OCI-LY1 (cell line): ENCODE measurements at regions not wholly inside any gene's neighbourhood (a gene's known extent, or its start where the extent isn't known, plus 50 kb on each side); places are given as distances from the start of the nearest gene placed in this dataset.

ENCODE experiments used
- H2AFZ ChIP-seq: fragments of 200-600 bp; sonication (generic), shearing (Covaris generic); 2 replicates; pipeline ENCODE4 v1.6.0; 2014; ENCODE audit warnings: antibody characterized with exemption, mild to moderate bottlenecking, low read length
- H3F3A ChIP-seq: fragments of 200-600 bp; sonication (generic), shearing (Covaris generic); 2 replicates; pipeline ENCODE4 v1.6.0; 2014; ENCODE audit warnings: mild to moderate bottlenecking, antibody characterized with exemption, low read length, moderate library complexity; ENCODE audit not compliant: insufficient read depth
- H3K27ac ChIP-seq: fragments of 200-600 bp; sonication (generic); 2 replicates; pipeline ENCODE4 v1.5.1; 2014; ENCODE audit warnings: low read length, mixed run types, mild to moderate bottlenecking, low read depth; ENCODE audit not compliant: poor library complexity, severe bottlenecking
- H3K27me3 ChIP-seq: fragments of 200-600 bp; sonication (generic); 2 replicates; pipeline ENCODE4 v1.6.0; 2014; ENCODE audit warnings: antibody characterized with exemption, mild to moderate bottlenecking, low read length, moderate library complexity; ENCODE audit not compliant: insufficient read depth
- H3K36me3 ChIP-seq: fragments of 200-600 bp; sonication (generic); 2 replicates; pipeline ENCODE4 v1.6.1; 2014; ENCODE audit warnings: mild to moderate bottlenecking, antibody characterized with exemption, low read length, moderate library complexity, mixed read lengths; ENCODE audit not compliant: insufficient read depth
- H3K4me1 ChIP-seq: fragments of 200-600 bp; sonication (generic); 2 replicates; pipeline ENCODE4 v1.5.1; 2014; ENCODE audit warnings: mild to moderate bottlenecking, low read length, moderate library complexity; ENCODE audit not compliant: insufficient read depth, severe bottlenecking
- H3K4me2 ChIP-seq: fragments of 200-600 bp; sonication (generic), shearing (Covaris generic); 2 replicates; pipeline ENCODE4 v1.6.1; 2014; ENCODE audit warnings: low read length
- H3K4me3 ChIP-seq: fragments of 200-600 bp; sonication (generic); 2 replicates; pipeline ENCODE4 v1.5.1; 2014; ENCODE audit warnings: low read length, low read depth, mild to moderate bottlenecking, mixed read lengths; ENCODE audit not compliant: poor library complexity, severe bottlenecking
- H3K79me2 ChIP-seq: fragments of 200-600 bp; shearing (Covaris generic); 2 replicates; pipeline ENCODE4 v1.6.1; 2016; ENCODE audit warnings: mixed run types, low read length, mixed read lengths; ENCODE audit not compliant: insufficient read depth
- H3K9ac ChIP-seq: fragments of 200-600 bp; sonication (generic), shearing (Covaris generic); 2 replicates; pipeline ENCODE4 v1.6.1; 2014; ENCODE audit warnings: mild to moderate bottlenecking, low read length, mixed read lengths
- H3K9me2 ChIP-seq: fragments of 200-600 bp; sonication (generic), shearing (Covaris generic); 2 replicates; pipeline ENCODE4 v1.6.1; 2014; ENCODE audit warnings: low read depth, mild to moderate bottlenecking, low read length, mixed read lengths
- H3K9me3 ChIP-seq: fragments of 200-600 bp; shearing (Covaris generic); 2 replicates; pipeline ENCODE4 v1.6.1; 2014; ENCODE audit warnings: low read length, mixed read lengths
- H4K20me1 ChIP-seq: fragments of 200-600 bp; sonication (generic), shearing (Covaris generic); 2 replicates; pipeline ENCODE4 v1.6.0; 2016; ENCODE audit warnings: mild to moderate bottlenecking, low read length; ENCODE audit not compliant: insufficient read depth
- EZH2 ChIP-seq: fragments of 200-600 bp; sonication (generic), shearing (Covaris generic); IDR thresholded peaks from 2 replicates; pipeline ENCODE4 v1.8.0; 2017; ENCODE audit warnings: borderline replicate concordance, mixed run types, mild to moderate bottlenecking, antibody characterized with exemption, low read length, moderate library complexity, mixed read lengths
- TF ChIP-seq, protein P1 (sequence below): fragments of 200-600 bp; sonication (generic), shearing (Covaris generic); IDR thresholded peaks from 2 replicates; pipeline ENCODE4 v1.5.1; 2017; ENCODE audit warnings: mild to moderate bottlenecking, antibody characterized with exemption, low read length, moderate library complexity, mixed read lengths

DNA sequence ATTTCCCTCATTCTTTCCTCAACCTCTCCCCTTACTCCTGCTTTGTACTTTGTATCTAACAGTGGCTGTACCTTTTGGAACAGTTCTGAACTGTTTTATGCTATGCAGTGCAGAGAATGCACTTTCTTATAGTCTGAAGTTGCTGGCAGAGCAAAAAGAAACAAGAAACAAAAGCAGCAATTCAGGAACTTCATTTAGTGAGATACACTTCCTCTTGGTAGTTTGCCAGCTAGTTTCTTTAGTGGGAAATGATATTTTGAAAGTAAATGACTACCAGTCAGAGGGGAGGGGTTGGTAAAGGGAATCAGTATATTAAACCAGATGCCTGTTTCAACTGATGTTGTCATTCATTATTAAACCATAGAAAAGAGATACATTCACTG lies 55.0 kb upstream of the CHD2 start:
- Histone ChIP-seq H3K4me3 (no peak overlapping the region), H3F3A (peaks cover 17% of the 10 kb centered on the region), H3K9ac (peak overlapping the region; percentile 31), H3K27me3 (no peaks in the 10 kb centered on the region), H3K4me1 (peaks cover 78% of the 10 kb centered on the region), H4K20me1 (no peaks in the 10 kb centered on the region), H3K4me2 (peak overlapping the region; percentile 45), H3K9me3 (no peaks in the 10 kb centered on the region), H2AFZ (no peak overlapping the region), H3K27ac (peak overlapping the region; percentile 94), H3K9me2 (no peaks in the 10 kb centered on the region), H3K36me3 (no peaks in the 10 kb centered on the region), H3K79me2 (no peaks in the 10 kb centered on the region)
- no peak for TF ChIP-seq EZH2
- TF ChIP-seq, protein P1, sequence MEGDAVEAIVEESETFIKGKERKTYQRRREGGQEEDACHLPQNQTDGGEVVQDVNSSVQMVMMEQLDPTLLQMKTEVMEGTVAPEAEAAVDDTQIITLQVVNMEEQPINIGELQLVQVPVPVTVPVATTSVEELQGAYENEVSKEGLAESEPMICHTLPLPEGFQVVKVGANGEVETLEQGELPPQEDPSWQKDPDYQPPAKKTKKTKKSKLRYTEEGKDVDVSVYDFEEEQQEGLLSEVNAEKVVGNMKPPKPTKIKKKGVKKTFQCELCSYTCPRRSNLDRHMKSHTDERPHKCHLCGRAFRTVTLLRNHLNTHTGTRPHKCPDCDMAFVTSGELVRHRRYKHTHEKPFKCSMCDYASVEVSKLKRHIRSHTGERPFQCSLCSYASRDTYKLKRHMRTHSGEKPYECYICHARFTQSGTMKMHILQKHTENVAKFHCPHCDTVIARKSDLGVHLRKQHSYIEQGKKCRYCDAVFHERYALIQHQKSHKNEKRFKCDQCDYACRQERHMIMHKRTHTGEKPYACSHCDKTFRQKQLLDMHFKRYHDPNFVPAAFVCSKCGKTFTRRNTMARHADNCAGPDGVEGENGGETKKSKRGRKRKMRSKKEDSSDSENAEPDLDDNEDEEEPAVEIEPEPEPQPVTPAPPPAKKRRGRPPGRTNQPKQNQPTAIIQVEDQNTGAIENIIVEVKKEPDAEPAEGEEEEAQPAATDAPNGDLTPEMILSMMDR, result no peak

DNA sequence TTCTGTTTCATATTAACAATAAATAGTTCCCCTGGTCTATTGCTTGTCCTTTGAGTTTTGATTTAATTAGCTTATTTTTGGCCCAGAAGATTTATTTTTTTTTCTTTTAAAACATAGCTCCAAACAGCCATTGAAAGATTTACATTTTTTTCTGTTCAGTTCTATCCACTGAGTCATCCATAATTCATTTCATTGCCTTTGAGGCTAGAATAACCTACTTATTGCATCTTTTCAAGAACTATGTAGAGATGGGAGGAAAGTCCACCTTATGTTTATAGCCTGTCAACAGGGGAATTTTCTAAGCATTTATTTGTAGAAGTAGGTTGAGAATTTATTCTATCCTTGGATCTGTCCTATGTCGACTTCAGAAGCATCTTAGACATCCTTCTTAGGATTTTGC lies 53.4 kb upstream of the CHD2 start:
- Histone ChIP-seq H3K9ac (no peak overlapping the region), H2AFZ (no peak overlapping the region), H3K4me3 (no peak overlapping the region), H3K79me2 (no peaks in the 10 kb centered on the region), H3K9me2 (no peaks in the 10 kb centered on the region), H3K27ac (peak overlapping the region; percentile 94), H4K20me1 (no peaks in the 10 kb centered on the region), H3F3A (peaks cover 17% of the 10 kb centered on the region; the same call in 1 of the 2 replicates), H3K36me3 (no peaks in the 10 kb centered on the region), H3K9me3 (no peaks in the 10 kb centered on the region), H3K4me1 (peaks cover 70% of the 10 kb centered on the region), H3K4me2 (no peak overlapping the region), H3K27me3 (no peaks in the 10 kb centered on the region)
- no peak for TF ChIP-seq EZH2
- TF ChIP-seq, protein P1, result no peak

DNA sequence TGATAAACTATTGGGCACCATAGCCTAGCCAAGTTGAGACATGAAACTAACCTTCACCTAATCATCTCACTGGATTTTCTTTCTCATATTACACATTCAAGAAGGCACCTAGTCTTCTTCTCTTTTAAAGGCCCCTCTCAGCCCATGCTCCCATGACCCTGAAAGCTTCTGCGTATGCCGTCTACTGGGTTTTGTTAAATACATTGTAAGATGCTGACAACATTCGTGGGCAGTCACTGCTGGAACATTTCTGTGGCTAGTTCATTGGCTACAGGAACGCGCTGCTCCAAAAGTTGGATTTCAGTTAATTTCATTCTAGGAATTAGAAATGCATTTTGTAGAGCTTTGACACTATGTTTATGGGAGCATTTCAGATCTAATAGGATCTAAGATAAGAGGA lies 52.3 kb upstream of the CHD2 start:
- no peak overlapping the region for H3K4me2 ChIP-seq
- no peak overlapping the region for H3K9ac ChIP-seq
- H2AFZ ChIP-seq, result no peak overlapping the region
- H3K36me3 ChIP-seq, result no peaks in the 10 kb centered on the region
- H3K9me3 ChIP-seq, result no peaks in the 10 kb centered on the region
- peaks cover 17% of the 10 kb centered on the region; the same call in 1 of the 2 replicates for H3F3A ChIP-seq
- TF ChIP-seq, protein P1, result no peak
- no peak for TF ChIP-seq EZH2
- no peaks in the 10 kb centered on the region for H3K9me2 ChIP-seq
- no peak overlapping the region for H3K4me3 ChIP-seq
- H3K79me2 ChIP-seq, result no peaks in the 10 kb centered on the region
- peak overlapping the region; percentile 94 for H3K27ac ChIP-seq
- no peaks in the 10 kb centered on the region for H4K20me1 ChIP-seq
- H3K4me1 ChIP-seq, result peaks cover 65% of the 10 kb centered on the region
- H3K27me3 ChIP-seq, result no peaks in the 10 kb centered on the region
